ENCODE measurements at regions not wholly inside any gene's neighbourhood (a gene's known extent, or its start where the extent isn't known, plus 50 kb on each side); places are given as distances from the start of the nearest gene placed in this dataset.

GRCh38 chr1:233828480-233828879 is 76.0 kb upstream of the SLC35F3 start:
- TF ChIP-seq NRF1 (IDR thresholded peaks at IDR 0.05; ENCODE audit: low read depth, low read length) = no peak
- no peak for TF ChIP-seq USF2 (IDR thresholded peaks at IDR 0.05; ENCODE audit: borderline replicate concordance, low read depth, low read length)
- no peak for TF ChIP-seq MEF2A (IDR thresholded peaks at IDR 0.05; ENCODE audit: borderline replicate concordance, low read depth)
- TF ChIP-seq CTCF (IDR thresholded peaks at IDR 0.05) = no peak
- no peak for TF ChIP-seq EP300 (IDR thresholded peaks at IDR 0.05; ENCODE audit: borderline replicate concordance in 1 of 2, low read depth in 1 of 2, low read length in 1 of 2)
- TF ChIP-seq FOXM1 (IDR thresholded peaks at IDR 0.05; ENCODE audit: low read depth) = no peak
- TF ChIP-seq MXI1 (IDR thresholded peaks at IDR 0.05; ENCODE audit: low read depth, low read length) = no peak
- no peak for TF ChIP-seq POLR2AphosphoS5 (IDR thresholded peaks at IDR 0.05; ENCODE audit: low read depth, low read length)
- TF ChIP-seq GATA2 (CRISPR knock-in tag; IDR thresholded peaks at IDR 0.05) = no peak
- TF ChIP-seq TAF1 (IDR thresholded peaks at IDR 0.05; ENCODE audit: borderline replicate concordance, low read depth, low read length) = no peak
- TF ChIP-seq SMC3 (IDR thresholded peaks at IDR 0.05; ENCODE audit: low read depth, low read length) = no peak
- TF ChIP-seq NFIC (IDR thresholded peaks at IDR 0.05; ENCODE audit: borderline replicate concordance) = no peak
- TF ChIP-seq RFX5 (IDR thresholded peaks at IDR 0.05; ENCODE audit: low read length) = no peak

Measured in SK-N-SH (cell line).